HL-60 (cell line): ENCODE measurements at regions not wholly inside any gene's neighbourhood (a gene's known extent, or its start where the extent isn't known, plus 50 kb on each side); places are given as distances from the start of the nearest gene placed in this dataset.

Experiments used
- DNase-seq, 2 experiments: peaks; one replicate each; pipeline ENCODE4 v3.0.0-alpha.2; 2010 to 2020; ENCODE audit warnings: low read depth in 1 of 2, low spot score in 1 of 2
- H3K27ac ChIP-seq: fragments of 250-450 bp; sonication (Bioruptor Pico); replicated peaks from 2 replicates; pipeline ENCODE4 v1.5.1; 2020; ENCODE audit warnings: mild to moderate bottlenecking, moderate library complexity
- H3K27me3 ChIP-seq: fragments of 250-450 bp; sonication (Bioruptor Pico); 2 replicates; pipeline ENCODE4 v1.5.1; 2021; ENCODE audit warnings: mild to moderate bottlenecking, moderate library complexity; ENCODE audit not compliant: insufficient read depth, poor library complexity, severe bottlenecking
- H3K4me3 ChIP-seq: replicated peaks from 2 replicates; pipeline ENCODE4 v1.5.1; 2011; ENCODE audit warnings: mild to moderate bottlenecking, control low read depth, low read length; ENCODE audit not compliant: insufficient read depth
- GABPA ChIP-seq: IDR thresholded peaks from 2 replicates; pipeline ENCODE4 v1.6.1; 2012; ENCODE audit warnings: low read depth
- POLR2AphosphoS5 ChIP-seq: IDR thresholded peaks from 2 replicates; pipeline ENCODE4 v1.6.1; 2012; ENCODE audit warnings: low read depth
- REST ChIP-seq: IDR thresholded peaks from 2 replicates; pipeline ENCODE4 v1.6.1; 2012; ENCODE audit warnings: low read depth; ENCODE audit not compliant: insufficient replicate concordance
- SPI1 ChIP-seq: IDR thresholded peaks from 2 replicates; pipeline ENCODE4 v1.6.1; 2012; ENCODE audit warnings: low read depth, mild to moderate bottlenecking, borderline replicate concordance
- TF ChIP-seq, protein P1 (sequence below): IDR thresholded peaks from one replicate; pipeline ENCODE4 v1.5.1; 2011; ENCODE audit warnings: low read length, control low read depth, inconsistent platforms; ENCODE audit not compliant: insufficient read depth

- H3K4me3 ChIP-seq = no peak overlapping the region
- TF ChIP-seq REST (no peak), SPI1 (no peak), GABPA (no peak), POLR2AphosphoS5 (no peak)
- TF ChIP-seq, protein P1, sequence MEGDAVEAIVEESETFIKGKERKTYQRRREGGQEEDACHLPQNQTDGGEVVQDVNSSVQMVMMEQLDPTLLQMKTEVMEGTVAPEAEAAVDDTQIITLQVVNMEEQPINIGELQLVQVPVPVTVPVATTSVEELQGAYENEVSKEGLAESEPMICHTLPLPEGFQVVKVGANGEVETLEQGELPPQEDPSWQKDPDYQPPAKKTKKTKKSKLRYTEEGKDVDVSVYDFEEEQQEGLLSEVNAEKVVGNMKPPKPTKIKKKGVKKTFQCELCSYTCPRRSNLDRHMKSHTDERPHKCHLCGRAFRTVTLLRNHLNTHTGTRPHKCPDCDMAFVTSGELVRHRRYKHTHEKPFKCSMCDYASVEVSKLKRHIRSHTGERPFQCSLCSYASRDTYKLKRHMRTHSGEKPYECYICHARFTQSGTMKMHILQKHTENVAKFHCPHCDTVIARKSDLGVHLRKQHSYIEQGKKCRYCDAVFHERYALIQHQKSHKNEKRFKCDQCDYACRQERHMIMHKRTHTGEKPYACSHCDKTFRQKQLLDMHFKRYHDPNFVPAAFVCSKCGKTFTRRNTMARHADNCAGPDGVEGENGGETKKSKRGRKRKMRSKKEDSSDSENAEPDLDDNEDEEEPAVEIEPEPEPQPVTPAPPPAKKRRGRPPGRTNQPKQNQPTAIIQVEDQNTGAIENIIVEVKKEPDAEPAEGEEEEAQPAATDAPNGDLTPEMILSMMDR = no peak
- H3K27ac ChIP-seq = no peak overlapping the region
- DNase-seq = no peak
- no peaks in the 10 kb centered on the region for H3K27me3 ChIP-seq
Observed at GRCh38 chr9:78547831-78548230, 250.9 kb downstream of the PSAT1 start.

GRCh38 chr9:78548670-78549069 is 251.7 kb downstream of the PSAT1 start:
- TF ChIP-seq SPI1 = no peak
- TF ChIP-seq GABPA = no peak
- TF ChIP-seq POLR2AphosphoS5 = no peak
- TF ChIP-seq, protein P1 = no peak
- Histone ChIP-seq H3K4me3 (no peak overlapping the region), H3K27me3 (no peaks in the 10 kb centered on the region), H3K27ac (no peak overlapping the region)
- no peak for DNase-seq

DNA sequence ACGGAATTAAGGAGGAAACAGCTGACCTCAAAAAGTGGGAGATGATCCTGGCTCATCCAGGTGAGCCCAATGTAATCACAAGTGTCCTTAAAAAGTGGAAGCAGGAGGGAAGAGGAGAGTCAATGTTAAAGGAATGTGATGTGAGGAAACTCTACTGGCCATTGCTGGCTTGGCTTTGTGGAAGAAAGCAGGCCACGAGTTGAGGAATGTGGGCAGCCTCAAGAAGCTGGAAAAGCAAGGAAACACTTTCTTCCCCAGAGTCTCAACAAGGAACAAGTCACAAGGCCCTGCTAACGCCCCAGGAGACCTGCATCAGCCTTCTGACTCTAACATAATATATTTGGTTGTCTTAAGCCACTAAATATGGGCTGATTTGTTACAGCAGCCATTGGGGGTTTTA is 252.8 kb downstream of the PSAT1 start:
- no peak overlapping the region for H3K27ac ChIP-seq
- TF ChIP-seq GABPA (no peak), SPI1 (no peak), REST (no peak), POLR2AphosphoS5 (no peak)
- TF ChIP-seq, protein P1 = no peak
- no peaks in the 10 kb centered on the region for H3K27me3 ChIP-seq
- H3K4me3 ChIP-seq = no peak overlapping the region
- no peak for DNase-seq

GRCh38 chr9:78552802-78553201 is 255.9 kb downstream of the PSAT1 start:
- DNase-seq = no peak
- H3K27ac ChIP-seq = no peak overlapping the region
- no peak overlapping the region for H3K4me3 ChIP-seq
- H3K27me3 ChIP-seq = no peaks in the 10 kb centered on the region
- TF ChIP-seq POLR2AphosphoS5 (no peak), REST (no peak), GABPA (no peak), SPI1 (no peak)
- TF ChIP-seq, protein P1 = no peak
